Ectodermal cell (in vitro differentiated cells): ENCODE measurements at regions not wholly inside any gene's neighbourhood (a gene's known extent, or its start where the extent isn't known, plus 50 kb on each side); places are given as distances from the start of the nearest gene placed in this dataset.

Experiments
- H3K27ac ChIP-seq: 2 replicates; pipeline ENCODE4 v1.7.0; 2013; ENCODE audit warnings: mild to moderate bottlenecking, low read depth, low read length; ENCODE audit not compliant: insufficient read depth, poor library complexity, severe bottlenecking
- H3K27me3 ChIP-seq: 2 replicates; pipeline ENCODE4 v1.7.0; 2013; ENCODE audit warnings: mild to moderate bottlenecking, low read length; ENCODE audit not compliant: insufficient read depth, control insufficient read depth, poor library complexity, severe bottlenecking
- H3K36me3 ChIP-seq: one replicate; pipeline ENCODE4 v1.7.0; 2013; ENCODE audit warnings: low read length; ENCODE audit not compliant: control insufficient read depth, insufficient read depth
- H3K4me1 ChIP-seq: one replicate; pipeline ENCODE4 v1.7.0; 2013; ENCODE audit warnings: low read length; ENCODE audit not compliant: control insufficient read depth, insufficient read depth
- H3K4me3 ChIP-seq: 2 replicates; pipeline ENCODE4 v1.7.0; 2013; ENCODE audit warnings: low read depth, low read length, control low read depth; ENCODE audit not compliant: insufficient read depth
- H3K9me3 ChIP-seq: 2 replicates; pipeline ENCODE4 v1.7.0; 2013; ENCODE audit warnings: mild to moderate bottlenecking, low read length, moderate library complexity; ENCODE audit not compliant: control insufficient read depth
- whole genome bisulfite sequencing, 2 experiments: methylation state at CpG; one replicate each; pipeline ENCODE4 v1.1.7; 2013; ENCODE audit warnings: missing lambda C conversion rate in 2 of 2; 5-methylcytosine and 5-hydroxymethylcytosine counted together

- H3K4me1 ChIP-seq: no peaks in the 10 kb centered on the region
- no peaks in the 10 kb centered on the region for H3K36me3 ChIP-seq
- H3K4me3 ChIP-seq: no peak overlapping the region
- 92 to 97% methylated on average over 1 of the region's 1 CpG for WGBS, 2 experiments
- no peak overlapping the region for H3K27ac ChIP-seq
- no peaks in the 10 kb centered on the region for H3K27me3 ChIP-seq
- H3K9me3 ChIP-seq: no peaks in the 10 kb centered on the region
Measured at GRCh38 chr2:181235011-181235410, 222.2 kb upstream of the ITGA4 start.

- 98 to 100% methylated on average over 1 to 4 of the region's 4 CpGs for WGBS, 2 experiments
- Histone ChIP-seq H3K4me3 (no peak overlapping the region), H3K27ac (no peak overlapping the region), H3K27me3 (no peaks in the 10 kb centered on the region), H3K36me3 (no peaks in the 10 kb centered on the region), H3K4me1 (no peaks in the 10 kb centered on the region), H3K9me3 (no peaks in the 10 kb centered on the region)
Measured at GRCh38 chr2:181235683-181236459, 221.3 kb upstream of the ITGA4 start.

GRCh38 chr2:181239201-181239799 lies 217.9 kb upstream of the ITGA4 start:
- Histone ChIP-seq H3K4me3 (no peak overlapping the region), H3K9me3 (no peaks in the 10 kb centered on the region)
- WGBS, 2 experiments: 71 to 73% methylated on average over 2 of the region's 2 CpGs

GRCh38 chr2:181240844-181241243 lies 216.3 kb upstream of the ITGA4 start:
- no peaks in the 10 kb centered on the region for H3K9me3 ChIP-seq
- H3K4me1 ChIP-seq: no peaks in the 10 kb centered on the region
- WGBS, 2 experiments: 100% methylated on average over 1 of the region's 1 CpG
- no peaks in the 10 kb centered on the region for H3K27me3 ChIP-seq
- H3K27ac ChIP-seq: no peak overlapping the region
- no peaks in the 10 kb centered on the region for H3K36me3 ChIP-seq
- H3K4me3 ChIP-seq: no peak overlapping the region

More at GRCh38 chr2:181239201-181239799, 217.9 kb upstream of the ITGA4 start:
- Histone ChIP-seq H3K27me3 (no peaks in the 10 kb centered on the region), H3K4me1 (no peaks in the 10 kb centered on the region), H3K27ac (no peak overlapping the region), H3K36me3 (no peaks in the 10 kb centered on the region)

- Histone ChIP-seq H3K36me3 (no peaks in the 10 kb centered on the region), H3K4me3 (no peak overlapping the region), H3K27ac (no peak overlapping the region), H3K9me3 (no peaks in the 10 kb centered on the region), H3K27me3 (no peaks in the 10 kb centered on the region), H3K4me1 (no peaks in the 10 kb centered on the region)
- WGBS, 2 experiments: 89 to 98% methylated on average over 2 of the region's 2 CpGs
Measured at GRCh38 chr2:181241366-181241765, 215.8 kb upstream of the ITGA4 start.

- H3K4me1 ChIP-seq: no peaks in the 10 kb centered on the region
- no peaks in the 10 kb centered on the region for H3K27me3 ChIP-seq
- H3K4me3 ChIP-seq: no peak overlapping the region
- no peaks in the 10 kb centered on the region for H3K9me3 ChIP-seq
- no peaks in the 10 kb centered on the region for H3K36me3 ChIP-seq
- H3K27ac ChIP-seq: no peak overlapping the region
- whole genome bisulfite sequencing, 2 experiments: 92 to 97% methylated on average over 2 of the region's 2 CpGs
Measured at GRCh38 chr2:181241797-181242196, 215.4 kb upstream of the ITGA4 start.

- Histone ChIP-seq H3K27me3 (no peaks in the 10 kb centered on the region), H3K4me1 (no peaks in the 10 kb centered on the region), H3K27ac (no peak overlapping the region), H3K4me3 (no peak overlapping the region), H3K36me3 (no peaks in the 10 kb centered on the region), H3K9me3 (no peaks in the 10 kb centered on the region)
- WGBS, 2 experiments: 94 to 95% methylated on average over 2 of the region's 2 CpGs
Measured at GRCh38 chr2:181242262-181242661, 214.9 kb upstream of the ITGA4 start.

GRCh38 chr2:181243319-181243718 lies 213.9 kb upstream of the ITGA4 start:
- Histone ChIP-seq H3K27ac (no peak overlapping the region), H3K9me3 (no peaks in the 10 kb centered on the region), H3K36me3 (no peaks in the 10 kb centered on the region), H3K4me1 (no peaks in the 10 kb centered on the region), H3K4me3 (no peak overlapping the region), H3K27me3 (no peaks in the 10 kb centered on the region)

- Histone ChIP-seq H3K4me1 (no peaks in the 10 kb centered on the region), H3K4me3 (no peak overlapping the region), H3K27me3 (no peaks in the 10 kb centered on the region), H3K36me3 (no peaks in the 10 kb centered on the region), H3K9me3 (no peaks in the 10 kb centered on the region), H3K27ac (no peak overlapping the region)
- 87 to 100% methylated on average over 1 of the region's 1 CpG for WGBS, 2 experiments
Measured at GRCh38 chr2:181250691-181251090, 206.5 kb upstream of the ITGA4 start.

- Histone ChIP-seq H3K4me3 (no peak overlapping the region), H3K9me3 (no peaks in the 10 kb centered on the region), H3K27ac (no peak overlapping the region), H3K4me1 (no peaks in the 10 kb centered on the region), H3K36me3 (no peaks in the 10 kb centered on the region), H3K27me3 (no peaks in the 10 kb centered on the region)
- 95 to 96% methylated on average over 5 of the region's 5 CpGs for WGBS, 2 experiments
Measured at GRCh38 chr2:181252262-181253148, 204.7 kb upstream of the ITGA4 start.
